Kidney capillary endothelial cell (primary cell): ENCODE measurements at regions not wholly inside any gene's neighbourhood (a gene's known extent, or its start where the extent isn't known, plus 50 kb on each side); places are given as distances from the start of the nearest gene placed in this dataset.
"Not testable (repeated sequence)": the region's sequence is repeated elsewhere in the genome, so short reads cannot be mapped to it uniquely, and the experiment has no call there.

Experiments
- DNase-seq: peaks from one replicate; pipeline ENCODE4 v3.0.0-alpha.2; 2018; ENCODE audit warnings: low spot score

- no peak for DNase-seq
Measured at GRCh38 chr5:82754759-82755158, 322.4 kb downstream of the TMEM167A start.

- DNase-seq: no peak
Measured at GRCh38 chr5:82754036-82754746, 323.0 kb downstream of the TMEM167A start.

GRCh38 chr5:82753374-82753773, 323.8 kb downstream of the TMEM167A start:
- no peak for DNase-seq

GRCh38 chr5:82749461-82749820, 327.8 kb downstream of the TMEM167A start:
- peak; percentile 40 for DNase-seq

GRCh38 chr5:82748688-82749460, 328.3 kb downstream of the TMEM167A start:
- DNase-seq: peak; percentile 40

GRCh38 chr5:82747986-82748385, 329.2 kb downstream of the TMEM167A start:
- no peak for DNase-seq

GRCh38 chr5:82745016-82745415, 332.2 kb downstream of the TMEM167A start:
- no peak for DNase-seq

GRCh38 chr5:82738681-82739269, 338.4 kb downstream of the TMEM167A start:
- DNase-seq: no peak

- DNase-seq: peak; percentile 66
Measured at GRCh38 chr5:82735160-82735789, 341.9 kb downstream of the TMEM167A start.

GRCh38 chr5:82734347-82734746, 342.8 kb downstream of the TMEM167A start:
- no peak for DNase-seq

- no peak for DNase-seq
Measured at GRCh38 chr5:82730913-82731312, 346.3 kb downstream of the TMEM167A start.

- DNase-seq: no peak
Measured at GRCh38 chr5:82728926-82729702, 348.1 kb downstream of the TMEM167A start.

GRCh38 chr5:82723168-82723567, 354.0 kb downstream of the TMEM167A start:
- DNase-seq: no peak

GRCh38 chr5:82721087-82721410, 356.1 kb downstream of the TMEM167A start:
- DNase-seq: no peak

- DNase-seq: no peak
Measured at GRCh38 chr5:82720213-82721086, 356.7 kb downstream of the TMEM167A start.

- DNase-seq: no peak
Measured at GRCh38 chr5:82719368-82719767, 357.8 kb downstream of the TMEM167A start.

GRCh38 chr5:82717738-82718137, 359.5 kb downstream of the TMEM167A start:
- no peak for DNase-seq

- not testable (repeated sequence) for DNase-seq
Measured at GRCh38 chr5:82714732-82715131, 362.5 kb downstream of the TMEM167A start.

- DNase-seq: no peak
Measured at GRCh38 chr5:82713811-82714210, 363.4 kb downstream of the TMEM167A start.

GRCh38 chr5:82707741-82708140, 369.5 kb downstream of the TMEM167A start:
- no peak for DNase-seq

GRCh38 chr5:82704381-82704780, 372.8 kb downstream of the TMEM167A start:
- no peak for DNase-seq
